SU-DHL-6 (cell line): ENCODE measurements at regions not wholly inside any gene's neighbourhood (a gene's known extent, or its start where the extent isn't known, plus 50 kb on each side); places are given as distances from the start of the nearest gene placed in this dataset.

Source experiments
- H2AFZ ChIP-seq: fragments of 200-600 bp; sonication (generic); 2 replicates; pipeline ENCODE4 v1.6.1; 2014; ENCODE audit warnings: low read depth, mild to moderate bottlenecking, moderate library complexity, mixed read lengths, antibody characterized with exemption, low read length; ENCODE audit not compliant: severe bottlenecking
- H3F3A ChIP-seq: fragments of 200-600 bp; shearing (Covaris generic); 2 replicates; pipeline ENCODE4 v1.6.0; 2016; ENCODE audit warnings: antibody characterized with exemption, mild to moderate bottlenecking; ENCODE audit not compliant: insufficient read depth
- H3K27ac ChIP-seq: fragments of 200-600 bp; sonication (generic); 2 replicates; pipeline ENCODE4 v1.5.1; 2016; ENCODE audit warnings: low read depth, mild to moderate bottlenecking, low read length, moderate library complexity, mixed read lengths
- H3K27me3 ChIP-seq: fragments of 200-600 bp; sonication (generic), shearing (Covaris generic); 2 replicates; pipeline ENCODE4 v1.6.0; 2014; ENCODE audit warnings: mild to moderate bottlenecking, low read length
- H3K36me3 ChIP-seq: fragments of 200-600 bp; sonication (generic); 2 replicates; pipeline ENCODE4 v1.6.1; 2014; ENCODE audit warnings: mild to moderate bottlenecking, low read length, mixed read lengths
- H3K4me2 ChIP-seq: fragments of 300-600, 200-600 bp; shearing (Covaris generic), sonication (generic); 2 replicates; pipeline ENCODE4 v1.6.0; 2014; ENCODE audit warnings: low read length, low read depth, mild to moderate bottlenecking; ENCODE audit not compliant: poor library complexity, severe bottlenecking
- H3K4me3 ChIP-seq: fragments of 200-600 bp; sonication (generic); 2 replicates; pipeline ENCODE4 v1.5.1; 2014; ENCODE audit warnings: antibody characterized with exemption, low read length, mild to moderate bottlenecking, mixed read lengths; ENCODE audit not compliant: insufficient read depth, poor library complexity, severe bottlenecking
- H3K79me2 ChIP-seq: fragments of 200-600 bp; sonication (generic); 2 replicates; pipeline ENCODE4 v1.6.1; 2014; ENCODE audit warnings: mild to moderate bottlenecking, low read length, moderate library complexity; ENCODE audit not compliant: insufficient read depth
- H3K9ac ChIP-seq: fragments of 200-600 bp; sonication (generic); 2 replicates; pipeline ENCODE4 v1.7.0; 2014; ENCODE audit warnings: mild to moderate bottlenecking, low read length
- H3K9me2 ChIP-seq: fragments of 200-600 bp; sonication (generic); replicated peaks from 2 replicates; pipeline ENCODE4 v1.6.1; 2014; ENCODE audit warnings: low read length; ENCODE audit not compliant: insufficient read depth
- H3K9me3 ChIP-seq: fragments of 200-600 bp; sonication (generic); 2 replicates; pipeline ENCODE4 v1.6.1; 2014; ENCODE audit warnings: low read length, mixed read lengths; ENCODE audit not compliant: insufficient read depth
- H4K20me1 ChIP-seq: fragments of 200-600 bp; sonication (generic); 2 replicates; pipeline ENCODE4 v1.6.1; 2014; ENCODE audit warnings: low read depth, mild to moderate bottlenecking, antibody characterized with exemption, low read length, moderate library complexity, mixed read lengths
- CTCF ChIP-seq: fragments of 200-600 bp; sonication (generic); IDR thresholded peaks from one replicate; pipeline ENCODE4 v1.5.1; 2017; ENCODE audit warnings: antibody characterized with exemption, mild to moderate bottlenecking, low read length, moderate library complexity; ENCODE audit not compliant: insufficient read depth, poor library complexity, severe bottlenecking
- EZH2phosphoT487 ChIP-seq: fragments of 200-600 bp; sonication (generic), shearing (Covaris generic); conservative IDR thresholded peaks from 2 replicates; pipeline ENCODE4 v1.6.1; 2018; ENCODE audit warnings: mild to moderate bottlenecking, antibody characterized with exemption, low read length, moderate library complexity, mixed read lengths

- H3F3A ChIP-seq: no peaks in the 10 kb centered on the region
- TF ChIP-seq EZH2phosphoT487 (no peak), CTCF (no peak)
- no peak overlapping the region for H3K9ac ChIP-seq
- no peak overlapping the region for H3K4me3 ChIP-seq
- H3K4me2 ChIP-seq: no peak overlapping the region
- H3K9me2 ChIP-seq: no peaks in the 10 kb centered on the region
- H3K9me3 ChIP-seq: no peaks in the 10 kb centered on the region
- H2AFZ ChIP-seq: no peak overlapping the region
- H3K27ac ChIP-seq: no peak overlapping the region
- H3K79me2 ChIP-seq: no peaks in the 10 kb centered on the region
- no peaks in the 10 kb centered on the region for H3K27me3 ChIP-seq
- H4K20me1 ChIP-seq: no peaks in the 10 kb centered on the region
- no peaks in the 10 kb centered on the region for H3K36me3 ChIP-seq
These were observed 74.8 kb upstream of the HAO2 start for GRCh38 chr1:119293797-119294196.

DNA sequence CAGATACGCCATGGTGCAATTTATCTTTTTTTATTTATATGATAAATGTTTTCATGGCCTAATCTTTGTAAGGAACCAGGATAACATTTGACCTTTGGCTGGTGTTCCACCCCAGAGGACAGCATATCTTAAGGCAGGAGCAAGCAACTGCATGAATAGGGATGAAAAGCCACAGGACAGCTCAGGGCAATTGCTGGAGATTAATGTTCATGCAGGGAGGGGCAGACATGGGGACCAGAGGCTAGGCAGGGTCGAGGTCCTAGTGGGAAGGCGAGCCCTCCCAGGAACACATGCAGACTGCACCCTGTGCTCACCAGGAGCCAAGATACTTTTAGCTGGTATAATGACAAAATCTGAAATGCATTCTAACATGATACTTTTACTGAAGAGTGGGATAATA is 74.4 kb upstream of the HAO2 start:
- no peak overlapping the region for H3K4me3 ChIP-seq
- H3K9me3 ChIP-seq: no peaks in the 10 kb centered on the region
- no peak overlapping the region for H3K27ac ChIP-seq
- TF ChIP-seq CTCF (no peak), EZH2phosphoT487 (no peak)
- H4K20me1 ChIP-seq: no peaks in the 10 kb centered on the region
- H3K79me2 ChIP-seq: no peaks in the 10 kb centered on the region
- H2AFZ ChIP-seq: no peak overlapping the region
- no peaks in the 10 kb centered on the region for H3K36me3 ChIP-seq
- no peak overlapping the region for H3K4me2 ChIP-seq
- H3F3A ChIP-seq: no peaks in the 10 kb centered on the region
- H3K9me2 ChIP-seq: no peaks in the 10 kb centered on the region
- H3K27me3 ChIP-seq: no peaks in the 10 kb centered on the region
- no peak overlapping the region for H3K9ac ChIP-seq

DNA sequence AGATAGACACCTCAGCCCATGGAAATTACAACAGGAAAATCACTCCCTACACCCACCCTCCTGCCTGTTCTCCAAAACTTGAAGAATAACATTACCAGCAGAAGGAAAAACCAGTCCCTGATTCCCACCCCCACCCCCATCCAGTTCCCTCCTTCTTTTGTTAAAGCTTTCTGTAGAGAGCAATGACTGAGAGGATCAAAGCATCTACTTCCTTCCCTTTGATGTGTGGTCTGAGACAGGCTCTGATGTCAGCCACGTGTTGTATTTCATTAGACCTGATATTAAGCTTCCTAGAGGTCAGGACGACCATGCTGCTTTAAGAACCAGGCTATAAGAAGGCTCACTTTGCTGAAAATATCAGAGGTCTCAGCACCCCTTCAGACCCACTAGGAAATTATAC is 73.9 kb upstream of the HAO2 start:
- Histone ChIP-seq H4K20me1 (no peaks in the 10 kb centered on the region), H3K36me3 (no peaks in the 10 kb centered on the region), H3K27me3 (no peaks in the 10 kb centered on the region), H3K9me2 (no peaks in the 10 kb centered on the region), H3F3A (no peaks in the 10 kb centered on the region), H3K9me3 (no peaks in the 10 kb centered on the region), H3K79me2 (no peaks in the 10 kb centered on the region), H3K4me3 (no peak overlapping the region), H2AFZ (no peak overlapping the region), H3K4me2 (no peak overlapping the region), H3K9ac (no peak overlapping the region), H3K27ac (no peak overlapping the region)
- no peak for TF ChIP-seq CTCF
- TF ChIP-seq EZH2phosphoT487: no peak
